ENCODE measurements at regions not wholly inside any gene's neighbourhood (a gene's known extent, or its start where the extent isn't known, plus 50 kb on each side); places are given as distances from the start of the nearest gene placed in this dataset.
A peak's percentile ranks its signal among the peaks of the same experiment; 100 is the strongest.
"Not testable (repeated sequence)": the region's sequence is repeated elsewhere in the genome, so short reads cannot be mapped to it uniquely, and the experiment has no call there.

GRCh38 chr10:2054728-2055127 lies 317.4 kb upstream of the ADARB2 start:
- peaks cover 2% of the 10 kb centered on the region for H3K36me3 Mint-ChIP-seq
- H3K27me3 Mint-ChIP-seq, result no peaks in the 10 kb centered on the region
- no peaks in the 10 kb centered on the region for H3K9me3 Mint-ChIP-seq
- no peak overlapping the region for H3K27ac Mint-ChIP-seq
- H3K4me1 Mint-ChIP-seq, result peaks cover 13% of the 10 kb centered on the region
- no peak overlapping the region for H3K4me3 Mint-ChIP-seq

DNA sequence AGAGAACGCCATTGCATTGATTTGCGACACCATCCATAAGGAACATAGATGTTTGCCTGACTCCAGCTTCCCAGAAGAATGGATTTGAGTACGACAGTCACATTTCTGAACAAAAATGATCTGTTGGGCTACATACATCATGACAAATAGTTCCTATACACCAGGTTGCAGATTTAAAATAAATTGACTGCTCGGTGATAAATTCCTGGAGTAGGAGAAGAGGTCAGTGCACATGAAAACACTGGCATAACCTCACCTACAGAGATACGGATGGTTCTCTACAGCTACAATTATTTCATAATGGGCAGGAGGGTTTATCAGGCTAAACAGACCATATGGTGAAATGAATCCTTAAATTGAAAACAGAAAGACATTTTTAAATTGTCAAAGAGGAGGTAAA lies 316.5 kb upstream of the ADARB2 start:
- H3K27ac Mint-ChIP-seq, result no peak overlapping the region
- peaks cover 3% of the 10 kb centered on the region for H3K9me3 Mint-ChIP-seq
- H3K4me1 Mint-ChIP-seq, result peaks cover 13% of the 10 kb centered on the region
- peaks cover 2% of the 10 kb centered on the region for H3K36me3 Mint-ChIP-seq
- H3K27me3 Mint-ChIP-seq, result no peaks in the 10 kb centered on the region
- H3K4me3 Mint-ChIP-seq, result no peak overlapping the region

- Mint-ChIP-seq H3K36me3 (peaks cover 2% of the 10 kb centered on the region), H3K27ac (no peak overlapping the region), H3K4me3 (no peak overlapping the region), H3K4me1 (no peaks in the 10 kb centered on the region), H3K27me3 (no peaks in the 10 kb centered on the region), H3K9me3 (peaks cover 14% of the 10 kb centered on the region)
Measured at GRCh38 chr10:2051108-2051507, 313.8 kb upstream of the ADARB2 start.

DNA sequence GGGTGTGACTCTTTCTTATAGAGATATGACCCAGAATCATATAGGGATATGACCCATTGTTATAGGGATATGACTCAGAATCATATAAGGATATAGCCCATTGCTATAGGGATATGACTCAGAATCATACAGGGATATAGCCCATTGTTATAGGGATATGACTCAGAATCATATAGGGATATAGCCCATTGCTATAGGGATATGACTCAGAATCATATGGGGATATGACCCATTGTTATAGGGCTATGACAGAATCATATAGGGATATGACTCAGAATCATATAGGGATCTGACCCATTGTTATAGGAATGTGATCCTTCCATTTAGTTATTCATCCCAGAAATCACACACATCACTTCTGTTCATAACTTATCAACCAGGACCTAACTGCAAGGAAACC lies 312.2 kb upstream of the ADARB2 start:
- no peak overlapping the region for H3K4me3 Mint-ChIP-seq
- peaks cover 2% of the 10 kb centered on the region for H3K36me3 Mint-ChIP-seq
- peaks cover 14% of the 10 kb centered on the region for H3K9me3 Mint-ChIP-seq
- H3K27ac Mint-ChIP-seq, result no peak overlapping the region
- no peaks in the 10 kb centered on the region for H3K4me1 Mint-ChIP-seq
- no peaks in the 10 kb centered on the region for H3K27me3 Mint-ChIP-seq

GRCh38 chr10:2048337-2048973 lies 311.1 kb upstream of the ADARB2 start:
- Mint-ChIP-seq H3K27ac (peak overlapping the region; percentile 49), H3K4me3 (no peak overlapping the region), H3K36me3 (peaks cover 2% of the 10 kb centered on the region), H3K4me1 (no peaks in the 10 kb centered on the region), H3K9me3 (peaks cover 14% of the 10 kb centered on the region), H3K27me3 (no peaks in the 10 kb centered on the region)

DNA sequence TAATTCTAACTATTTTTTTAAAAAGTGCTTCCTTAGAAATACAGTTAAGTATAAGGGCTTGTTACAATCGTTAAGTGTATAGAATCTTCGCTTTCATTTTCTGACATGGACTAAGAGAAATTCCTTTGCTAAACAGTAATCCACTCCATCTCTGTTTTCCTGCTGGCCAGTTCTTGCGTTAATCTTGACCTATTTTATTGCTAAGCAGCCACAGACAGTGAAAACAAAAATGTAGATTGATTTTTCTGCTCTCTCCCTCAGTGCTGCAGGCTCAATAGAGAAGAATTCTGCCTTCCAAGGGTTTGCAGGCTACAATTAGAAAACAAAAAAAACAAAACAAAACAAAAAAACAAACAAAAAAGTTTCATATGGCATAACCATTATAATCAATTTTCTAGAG lies 310.4 kb upstream of the ADARB2 start:
- Mint-ChIP-seq H3K27ac (no peak overlapping the region), H3K4me1 (no peaks in the 10 kb centered on the region), H3K27me3 (no peaks in the 10 kb centered on the region), H3K36me3 (peaks cover 2% of the 10 kb centered on the region), H3K4me3 (no peak overlapping the region), H3K9me3 (peaks cover 14% of the 10 kb centered on the region)

GRCh38 chr10:2043379-2043778 lies 306.1 kb upstream of the ADARB2 start:
- no peaks in the 10 kb centered on the region for H3K27me3 Mint-ChIP-seq
- H3K36me3 Mint-ChIP-seq, result no peaks in the 10 kb centered on the region
- H3K9me3 Mint-ChIP-seq, result peaks cover 7% of the 10 kb centered on the region
- no peaks in the 10 kb centered on the region for H3K4me1 Mint-ChIP-seq
- H3K4me3 Mint-ChIP-seq, result no peak overlapping the region
- H3K27ac Mint-ChIP-seq, result no peak overlapping the region

DNA sequence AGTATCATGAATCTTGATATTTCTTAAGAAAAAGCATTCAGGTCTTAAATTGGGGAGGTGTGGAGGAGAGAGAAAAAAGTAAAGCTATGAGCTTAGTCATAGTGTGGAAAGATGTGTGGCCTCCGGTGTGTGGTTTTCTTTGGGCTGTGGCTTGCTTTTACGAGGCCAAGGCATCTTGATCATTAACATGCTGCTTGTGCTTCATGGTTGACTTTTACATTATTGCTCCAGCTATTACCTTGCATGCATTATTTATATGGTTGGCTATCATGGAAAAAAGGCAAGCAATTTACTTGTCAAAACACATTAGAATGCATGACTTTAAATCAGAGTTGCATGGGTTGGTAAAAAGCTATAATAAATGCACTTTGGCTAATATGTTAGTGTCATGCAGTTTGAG lies 300.7 kb upstream of the ADARB2 start:
- H3K4me3 Mint-ChIP-seq, result no peak overlapping the region
- no peak overlapping the region for H3K27ac Mint-ChIP-seq
- H3K36me3 Mint-ChIP-seq, result no peaks in the 10 kb centered on the region
- H3K9me3 Mint-ChIP-seq, result no peaks in the 10 kb centered on the region
- no peaks in the 10 kb centered on the region for H3K27me3 Mint-ChIP-seq
- H3K4me1 Mint-ChIP-seq, result no peaks in the 10 kb centered on the region

DNA sequence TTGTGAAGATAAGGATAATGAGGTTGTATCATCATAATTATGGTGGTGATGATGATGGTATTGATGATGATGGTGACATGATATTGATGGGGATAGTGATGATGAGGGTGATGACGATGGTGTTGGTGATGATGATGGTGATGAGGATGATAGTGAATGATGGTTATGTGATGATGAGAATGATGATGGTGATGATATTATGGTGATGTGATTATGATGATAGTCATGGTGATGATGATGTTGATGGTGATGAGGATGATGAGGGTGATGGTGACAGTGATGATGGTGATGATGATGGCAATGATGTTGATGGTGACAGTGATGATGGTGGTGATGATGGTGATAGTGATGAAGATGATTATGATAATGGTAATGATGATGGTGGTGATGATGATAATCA lies 299.9 kb upstream of the ADARB2 start:
- Mint-ChIP-seq H3K27me3 (no peaks in the 10 kb centered on the region), H3K36me3 (no peaks in the 10 kb centered on the region), H3K4me3 (no peak overlapping the region), H3K27ac (no peak overlapping the region), H3K9me3 (peaks cover 2% of the 10 kb centered on the region), H3K4me1 (no peaks in the 10 kb centered on the region)

- H3K9me3 Mint-ChIP-seq, result peaks cover 3% of the 10 kb centered on the region
- H3K27me3 Mint-ChIP-seq, result no peaks in the 10 kb centered on the region
- H3K36me3 Mint-ChIP-seq, result no peaks in the 10 kb centered on the region
- no peak overlapping the region for H3K4me3 Mint-ChIP-seq
- no peaks in the 10 kb centered on the region for H3K4me1 Mint-ChIP-seq
- no peak overlapping the region for H3K27ac Mint-ChIP-seq
Measured at GRCh38 chr10:2036209-2036608, 298.9 kb upstream of the ADARB2 start.

- Mint-ChIP-seq H3K36me3 (no peaks in the 10 kb centered on the region), H3K27ac (no peak overlapping the region), H3K4me1 (no peaks in the 10 kb centered on the region), H3K9me3 (peaks cover 7% of the 10 kb centered on the region), H3K4me3 (no peak overlapping the region), H3K27me3 (no peaks in the 10 kb centered on the region)
Measured at GRCh38 chr10:2030046-2030445, 292.7 kb upstream of the ADARB2 start.

DNA sequence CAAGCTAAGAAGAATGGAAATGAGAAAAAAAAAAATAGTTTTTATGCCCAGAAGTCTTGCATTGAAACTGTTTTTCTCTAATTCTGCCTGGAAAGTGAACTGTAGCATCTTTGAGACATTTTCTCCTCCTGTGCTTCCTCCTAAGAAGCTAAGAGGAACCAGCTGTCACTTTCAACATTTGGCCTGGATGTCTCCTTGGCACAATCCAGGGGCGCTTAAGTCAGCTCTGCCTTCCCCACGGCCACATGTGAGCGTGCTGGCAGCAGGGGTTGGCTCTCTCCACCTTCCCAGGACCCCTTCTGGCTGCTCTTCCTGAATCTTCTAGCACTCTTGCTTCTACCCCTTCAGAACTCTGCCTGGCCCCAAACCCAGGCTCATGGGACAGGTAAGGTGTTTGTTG lies 289.6 kb upstream of the ADARB2 start:
- H3K27me3 Mint-ChIP-seq, result peaks cover 1% of the 10 kb centered on the region
- no peak overlapping the region for H3K27ac Mint-ChIP-seq
- H3K4me3 Mint-ChIP-seq, result no peak overlapping the region
- no peaks in the 10 kb centered on the region for H3K4me1 Mint-ChIP-seq
- no peaks in the 10 kb centered on the region for H3K36me3 Mint-ChIP-seq
- H3K9me3 Mint-ChIP-seq, result peaks cover 4% of the 10 kb centered on the region

DNA sequence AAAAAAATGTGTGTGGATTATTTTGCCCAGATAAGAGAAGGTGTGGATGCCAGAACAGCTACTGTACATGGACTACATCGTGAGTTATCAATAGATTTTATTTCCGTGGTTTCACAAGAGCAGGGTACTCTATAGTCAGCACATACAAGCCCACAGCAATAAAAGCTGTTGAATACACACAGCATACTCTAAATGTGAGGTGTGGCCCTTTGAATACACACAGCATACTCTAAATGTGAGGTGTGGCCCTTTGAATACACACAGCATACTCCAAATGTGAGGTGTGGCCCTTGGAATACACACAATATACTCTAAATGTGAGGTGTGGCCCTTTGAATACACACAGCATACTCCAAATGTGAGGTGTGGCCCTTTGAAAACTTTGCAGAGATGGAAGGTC lies 287.4 kb upstream of the ADARB2 start:
- not testable (repeated sequence) for H3K9me3 Mint-ChIP-seq, H3K36me3 Mint-ChIP-seq, H3K4me1 Mint-ChIP-seq, H3K27ac Mint-ChIP-seq, H3K4me3 Mint-ChIP-seq, H3K27me3 Mint-ChIP-seq

- no peak overlapping the region for H3K27ac Mint-ChIP-seq
- H3K9me3 Mint-ChIP-seq, result no peaks in the 10 kb centered on the region
- no peaks in the 10 kb centered on the region for H3K36me3 Mint-ChIP-seq
- no peaks in the 10 kb centered on the region for H3K4me1 Mint-ChIP-seq
- H3K27me3 Mint-ChIP-seq, result peaks cover 1% of the 10 kb centered on the region
- no peak overlapping the region for H3K4me3 Mint-ChIP-seq
Measured at GRCh38 chr10:2023687-2024086, 286.4 kb upstream of the ADARB2 start.

DNA sequence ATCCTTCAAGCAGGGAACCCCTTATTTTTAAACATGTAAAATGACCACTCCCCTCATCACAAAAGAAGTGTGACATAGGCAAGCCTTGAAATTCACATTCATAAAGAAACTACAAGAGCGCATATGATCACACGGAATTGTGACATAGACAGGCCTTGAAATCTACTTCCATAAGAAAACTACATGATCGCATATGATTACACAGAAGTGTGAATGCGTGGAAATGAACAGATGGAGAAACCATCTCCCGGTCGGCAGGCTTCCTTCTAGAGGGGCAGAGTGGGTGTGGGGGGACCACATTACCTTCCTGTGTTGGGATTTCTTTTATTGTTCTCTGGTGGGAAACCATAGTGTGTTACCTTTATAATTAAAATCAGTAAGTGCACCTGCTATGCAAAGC lies 285.1 kb upstream of the ADARB2 start:
- peaks cover 1% of the 10 kb centered on the region for H3K27me3 Mint-ChIP-seq
- H3K36me3 Mint-ChIP-seq, result no peaks in the 10 kb centered on the region
- no peak overlapping the region for H3K4me3 Mint-ChIP-seq
- no peaks in the 10 kb centered on the region for H3K9me3 Mint-ChIP-seq
- H3K27ac Mint-ChIP-seq, result no peak overlapping the region
- H3K4me1 Mint-ChIP-seq, result no peaks in the 10 kb centered on the region

GRCh38 chr10:2020836-2021235 lies 283.5 kb upstream of the ADARB2 start:
- Mint-ChIP-seq H3K36me3 (no peaks in the 10 kb centered on the region), H3K27ac (no peak overlapping the region), H3K4me1 (no peaks in the 10 kb centered on the region), H3K4me3 (no peak overlapping the region), H3K9me3 (no peaks in the 10 kb centered on the region), H3K27me3 (peaks cover 1% of the 10 kb centered on the region)

DNA sequence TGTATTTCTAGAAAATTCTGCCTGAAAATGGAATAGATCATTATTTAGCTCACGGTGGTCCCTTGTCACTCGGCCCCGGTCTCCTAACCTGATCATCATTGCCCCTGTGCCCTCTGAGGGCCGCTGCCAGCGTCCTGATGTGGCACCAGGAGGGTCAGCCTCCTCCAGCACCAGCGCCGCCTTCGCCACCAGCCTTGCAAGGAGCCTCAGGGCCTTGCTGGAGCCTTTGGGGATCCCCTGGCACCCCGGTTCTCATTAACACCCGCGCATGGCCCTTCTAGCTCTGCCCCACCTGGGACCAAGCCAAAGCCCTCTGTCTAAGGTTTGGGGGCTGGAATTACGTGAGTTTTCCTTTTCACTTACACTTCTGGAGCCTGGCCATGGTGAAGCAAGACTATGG lies 282.5 kb upstream of the ADARB2 start:
- peaks cover 1% of the 10 kb centered on the region for H3K27me3 Mint-ChIP-seq

More for the DNA sequence above, 282.5 kb upstream of the ADARB2 start:
- Mint-ChIP-seq H3K9me3 (no peaks in the 10 kb centered on the region), H3K4me1 (peaks cover 3% of the 10 kb centered on the region), H3K4me3 (no peak overlapping the region), H3K36me3 (no peaks in the 10 kb centered on the region), H3K27ac (no peak overlapping the region)

Measured in activated naive CD4-positive, alpha-beta T cell treated with anti-CD3 and anti-CD28 coated beads, Interleukin-2, amount 50 U/mL, for 24 hours (primary cell).